T-helper 17 cell (primary cell): ENCODE measurements at regions not wholly inside any gene's neighbourhood (a gene's known extent, or its start where the extent isn't known, plus 50 kb on each side); places are given as distances from the start of the nearest gene placed in this dataset.

Experiments
- ATAC-seq: fragments of 150-1000 bp; cut with Tn5 transposase; 2 replicates; pipeline ENCODE4 v1.10.0; 2021; ENCODE audit warnings: mild to moderate bottlenecking, moderate library complexity
- DNase-seq, 3 donors: peaks; one replicate each; pipeline versions ENCODE4 v3.0.0 to v3.0.0-alpha.2; 2020 to 2021
- H3K9me3 ChIP-seq: one replicate; pipeline ENCODE4 v1.7.0; 2013; ENCODE audit warnings: low read length, mild to moderate bottlenecking; ENCODE audit not compliant: control insufficient read depth, poor library complexity, severe bottlenecking
- H3K27ac Mint-ChIP-seq: one replicate; pipeline ENCODE4 v1.8.0; 2022; ENCODE audit warnings: mild to moderate bottlenecking, moderate library complexity, mixed read lengths
- H3K27me3 Mint-ChIP-seq: one replicate; pipeline ENCODE4 v1.8.0; 2022; ENCODE audit warnings: mixed read lengths
- H3K36me3 Mint-ChIP-seq: one replicate; pipeline ENCODE4 v1.8.0; 2022; ENCODE audit warnings: low read depth, mixed read lengths
- H3K4me1 Mint-ChIP-seq: one replicate; pipeline ENCODE4 v1.8.0; 2022; ENCODE audit warnings: mild to moderate bottlenecking, mixed read lengths
- H3K4me3 Mint-ChIP-seq: one replicate; pipeline ENCODE4 v1.8.0; 2022; ENCODE audit warnings: mild to moderate bottlenecking, moderate library complexity, mixed read lengths

DNA sequence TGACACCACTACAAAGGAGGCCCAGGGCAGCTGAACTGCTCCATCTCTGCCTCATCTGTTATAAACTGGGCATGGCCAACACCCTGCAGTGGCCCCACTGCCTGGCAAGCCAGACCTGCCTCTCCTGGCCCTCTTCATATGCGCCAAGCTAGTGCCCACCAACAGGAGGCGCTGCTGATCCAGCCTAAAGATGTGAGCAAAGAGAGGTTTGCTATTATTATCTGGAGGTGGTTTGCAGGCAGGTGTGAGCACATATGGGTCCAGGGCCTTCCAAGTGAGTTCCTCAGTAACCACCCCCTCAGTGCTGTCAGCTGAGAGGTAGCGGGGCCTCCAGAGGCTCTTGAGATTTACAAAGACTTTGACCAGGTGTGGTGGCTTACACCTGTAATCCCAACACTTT lies 232.2 kb downstream of the SYK start:
- peak; percentile 66 for ATAC-seq
- peaks cover 54% of the 10 kb centered on the region for H3K27me3 Mint-ChIP-seq
- H3K9me3 ChIP-seq, result no peaks in the 10 kb centered on the region
- no peak overlapping the region for H3K4me3 Mint-ChIP-seq
- H3K36me3 Mint-ChIP-seq, result no peaks in the 10 kb centered on the region
- DNase-seq, result peak; percentile 39 to 62 (median 42)
- H3K4me1 Mint-ChIP-seq, result peaks cover 12% of the 10 kb centered on the region
- H3K27ac Mint-ChIP-seq, result no peak overlapping the region

DNA sequence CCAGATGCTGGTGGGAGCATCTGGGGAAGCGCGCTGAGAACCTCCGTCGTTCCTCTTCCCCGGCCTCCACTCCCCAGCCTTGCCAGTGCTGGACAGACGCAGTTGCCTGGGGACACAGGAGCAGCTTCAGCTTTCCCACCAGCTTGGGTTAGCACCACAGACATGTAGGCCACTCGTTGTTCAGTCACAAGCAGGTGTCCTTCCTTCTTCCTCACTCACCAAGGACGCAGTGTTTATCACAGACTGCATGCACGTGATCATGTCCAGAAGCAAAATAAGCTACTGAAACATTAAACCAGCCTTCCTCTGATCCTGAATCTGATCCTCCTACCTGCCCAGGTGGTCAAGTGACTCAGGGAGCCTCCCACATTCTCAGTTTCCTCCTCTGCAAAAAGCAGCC lies 232.9 kb downstream of the SYK start:
- H3K27me3 Mint-ChIP-seq, result peaks cover 53% of the 10 kb centered on the region
- no peaks in the 10 kb centered on the region for H3K9me3 ChIP-seq
- H3K36me3 Mint-ChIP-seq, result no peaks in the 10 kb centered on the region
- ATAC-seq (no peak), DNase-seq (no peak)
- peaks cover 14% of the 10 kb centered on the region for H3K4me1 Mint-ChIP-seq
- no peak overlapping the region for H3K27ac Mint-ChIP-seq
- H3K4me3 Mint-ChIP-seq, result no peak overlapping the region

DNA sequence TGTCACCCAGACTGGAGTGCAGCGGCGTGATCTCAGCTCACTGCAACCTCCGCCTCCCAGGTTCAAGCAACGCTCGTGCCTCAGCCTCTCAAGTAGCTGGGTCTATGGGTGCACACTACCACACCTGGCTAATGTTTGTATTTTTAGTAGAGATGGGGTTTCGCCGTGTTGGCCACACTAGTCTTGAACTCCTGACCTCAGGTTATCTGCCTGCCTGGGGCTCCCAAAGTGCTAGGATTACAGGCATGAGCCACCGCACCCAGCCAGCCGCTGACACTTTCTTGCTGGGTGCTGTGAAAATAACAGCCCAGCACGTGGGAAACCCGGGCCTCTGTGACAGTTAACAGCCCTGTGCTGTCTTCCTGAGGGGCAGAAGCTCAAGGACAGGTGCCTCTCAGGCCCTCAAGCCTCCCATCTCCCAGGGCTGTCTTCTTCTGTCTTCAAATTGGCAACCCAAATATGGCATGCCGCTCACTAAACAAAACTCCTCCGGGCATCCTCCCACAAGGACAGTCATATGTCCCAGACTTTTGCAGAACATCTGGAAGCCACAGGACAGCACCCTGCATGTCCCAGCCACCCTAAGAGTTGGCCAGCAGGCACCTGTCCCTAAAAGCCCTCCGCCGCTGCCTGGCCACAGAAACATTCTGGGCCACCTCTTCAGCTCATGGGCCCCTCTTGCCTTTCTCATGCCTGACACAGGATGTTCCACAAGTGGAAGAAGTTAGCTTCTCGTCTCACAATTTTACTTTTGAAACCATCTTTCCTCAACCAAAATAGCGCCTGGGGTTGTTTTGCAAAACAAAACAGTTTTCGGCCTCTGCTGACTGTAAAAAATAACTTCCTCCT lies 233.6 kb downstream of the SYK start:
- ATAC-seq (no peak), DNase-seq (no peak)
- H3K27me3 Mint-ChIP-seq, result peaks cover 59% of the 10 kb centered on the region
- no peaks in the 10 kb centered on the region for H3K9me3 ChIP-seq
- H3K4me1 Mint-ChIP-seq, result peaks cover 17% of the 10 kb centered on the region
- H3K27ac Mint-ChIP-seq, result no peak overlapping the region
- no peak overlapping the region for H3K4me3 Mint-ChIP-seq
- no peaks in the 10 kb centered on the region for H3K36me3 Mint-ChIP-seq

DNA sequence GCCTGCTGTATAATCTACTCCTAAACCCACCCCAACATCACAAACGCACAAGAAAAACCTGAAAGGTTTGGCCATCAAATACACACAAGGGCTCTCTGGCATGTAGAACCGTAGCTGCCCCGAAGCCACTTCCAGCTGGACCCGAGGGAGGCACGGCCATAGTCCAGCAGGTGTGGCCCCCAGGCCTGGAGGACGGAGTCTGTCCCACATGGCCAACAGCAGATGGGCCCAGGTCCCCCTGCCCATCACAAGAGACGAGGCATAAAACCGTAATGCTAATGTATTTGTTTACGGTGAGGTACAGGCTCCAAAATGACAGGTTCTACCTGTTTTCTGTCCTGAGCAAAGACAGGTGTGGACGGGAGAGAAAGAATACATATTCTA lies 234.2 kb downstream of the SYK start:
- Mint-ChIP-seq H3K4me1 (peaks cover 17% of the 10 kb centered on the region), H3K27me3 (peaks cover 64% of the 10 kb centered on the region), H3K4me3 (no peak overlapping the region), H3K27ac (no peak overlapping the region), H3K36me3 (no peaks in the 10 kb centered on the region)
- H3K9me3 ChIP-seq, result no peaks in the 10 kb centered on the region
- ATAC-seq, result no peak
- DNase-seq, result no peak

DNA sequence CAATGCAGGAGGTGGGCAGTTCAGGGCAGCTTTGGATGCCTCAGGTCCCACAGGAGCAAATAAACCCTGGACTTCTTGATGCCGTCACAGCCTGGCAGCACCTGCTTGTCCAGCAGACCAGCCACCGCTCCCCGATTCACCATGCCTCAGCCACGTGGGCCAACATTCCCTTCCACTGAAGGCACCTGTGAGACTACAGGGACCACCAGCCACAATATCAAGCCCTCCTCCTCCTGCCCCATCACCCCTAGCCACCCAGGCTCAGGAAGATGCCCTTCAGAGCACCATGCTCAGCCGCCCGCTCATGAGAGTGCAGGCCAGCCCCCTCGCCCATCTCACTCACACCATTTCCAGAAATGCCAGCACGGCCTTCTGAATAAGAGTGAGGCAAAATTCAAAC lies 234.7 kb downstream of the SYK start:
- Mint-ChIP-seq H3K36me3 (no peaks in the 10 kb centered on the region), H3K4me3 (no peak overlapping the region), H3K27me3 (peaks cover 64% of the 10 kb centered on the region), H3K4me1 (peaks cover 17% of the 10 kb centered on the region), H3K27ac (no peak overlapping the region)
- DNase-seq (no peak), ATAC-seq (no peak)
- H3K9me3 ChIP-seq, result no peaks in the 10 kb centered on the region

DNA sequence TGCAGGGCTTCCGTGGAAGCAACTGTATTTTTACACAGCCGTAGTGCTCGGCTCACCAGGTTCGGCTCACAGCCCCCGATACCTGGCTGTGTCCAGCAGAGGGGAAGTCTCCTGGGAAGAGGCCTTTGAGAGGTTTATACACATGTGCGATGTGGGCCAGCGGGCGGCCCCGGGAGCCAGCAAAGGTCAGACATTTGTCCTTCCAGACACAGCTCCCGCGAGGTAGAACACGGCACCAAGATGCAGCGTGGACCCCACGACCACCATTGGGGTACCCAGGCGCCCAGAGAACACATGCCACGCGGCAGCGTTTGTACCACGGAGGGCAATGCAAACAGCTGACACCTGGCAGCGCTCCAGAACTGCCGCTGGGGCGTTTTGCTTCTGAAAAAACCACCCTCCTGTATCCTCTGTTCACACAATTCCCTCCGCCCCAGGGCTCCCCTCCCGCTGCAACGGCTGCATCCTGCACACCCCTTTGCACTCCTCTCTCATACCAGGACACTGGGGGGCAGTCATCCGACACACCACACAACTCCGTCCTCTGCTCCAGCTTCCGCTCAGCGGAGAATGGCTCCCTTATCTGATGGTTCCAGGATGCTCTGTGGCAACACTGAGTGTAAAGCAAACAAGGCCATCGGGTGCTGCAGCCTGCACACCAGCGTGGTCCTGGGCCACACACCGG lies 235.3 kb downstream of the SYK start:
- no peaks in the 10 kb centered on the region for H3K9me3 ChIP-seq
- Mint-ChIP-seq H3K4me3 (peak overlapping the region; percentile 76), H3K27ac (no peak overlapping the region), H3K27me3 (peaks cover 61% of the 10 kb centered on the region), H3K4me1 (peaks cover 17% of the 10 kb centered on the region), H3K36me3 (no peaks in the 10 kb centered on the region)
- DNase-seq (peak in 1 of 3 donors; percentile 20), ATAC-seq (peak; percentile 78)

DNA sequence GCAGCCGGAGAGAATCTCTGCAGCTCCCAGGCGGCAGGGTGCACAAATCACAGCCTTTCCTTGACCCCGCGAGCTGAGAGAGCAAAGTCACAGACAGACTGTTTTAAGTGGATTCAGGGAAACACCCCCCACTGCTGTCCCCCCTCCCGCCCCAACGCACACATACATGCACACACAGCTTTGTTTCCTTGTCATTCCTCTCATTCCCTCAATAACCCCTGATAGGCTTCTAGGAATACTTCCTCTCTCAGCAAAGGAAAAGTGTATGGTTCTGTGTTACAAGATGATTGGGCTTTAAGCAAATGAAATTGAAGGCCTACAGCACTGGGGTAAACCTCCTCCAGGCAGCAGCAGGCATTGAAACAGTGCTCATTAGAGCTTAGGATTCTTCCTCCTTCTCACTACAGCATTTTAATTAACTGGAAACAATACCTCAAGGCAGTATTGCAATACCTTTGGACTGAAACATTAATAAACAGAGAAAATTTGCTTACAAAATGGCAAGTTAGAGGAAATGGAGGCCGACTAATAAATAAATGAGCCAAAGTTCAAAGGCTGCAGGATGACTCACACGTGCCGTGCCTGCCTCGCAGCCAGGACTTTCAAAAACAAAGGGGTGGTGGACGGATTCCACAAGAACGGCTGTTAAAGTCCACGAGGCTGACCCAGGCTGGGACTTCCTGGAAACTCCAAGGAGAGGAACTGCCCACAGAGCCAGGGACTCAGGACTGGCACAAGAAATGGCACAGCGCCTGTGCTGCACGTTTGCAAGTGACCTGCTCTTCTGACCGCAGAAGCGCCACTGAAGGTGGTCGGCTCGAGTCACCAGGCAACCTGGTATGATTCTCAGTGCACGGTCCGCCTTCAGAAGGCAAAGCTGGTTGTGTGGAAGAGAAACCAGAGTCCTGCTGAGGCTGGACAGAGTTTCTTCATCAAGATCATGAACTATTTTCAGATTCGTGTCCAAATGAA lies 236.2 kb downstream of the SYK start:
- no peaks in the 10 kb centered on the region for H3K9me3 ChIP-seq
- H3K4me3 Mint-ChIP-seq, result peak overlapping the region; percentile 76
- H3K27me3 Mint-ChIP-seq, result peaks cover 67% of the 10 kb centered on the region
- H3K4me1 Mint-ChIP-seq, result peaks cover 17% of the 10 kb centered on the region
- no peak for ATAC-seq
- H3K27ac Mint-ChIP-seq, result no peak overlapping the region
- DNase-seq, result no peak
- H3K36me3 Mint-ChIP-seq, result no peaks in the 10 kb centered on the region

DNA sequence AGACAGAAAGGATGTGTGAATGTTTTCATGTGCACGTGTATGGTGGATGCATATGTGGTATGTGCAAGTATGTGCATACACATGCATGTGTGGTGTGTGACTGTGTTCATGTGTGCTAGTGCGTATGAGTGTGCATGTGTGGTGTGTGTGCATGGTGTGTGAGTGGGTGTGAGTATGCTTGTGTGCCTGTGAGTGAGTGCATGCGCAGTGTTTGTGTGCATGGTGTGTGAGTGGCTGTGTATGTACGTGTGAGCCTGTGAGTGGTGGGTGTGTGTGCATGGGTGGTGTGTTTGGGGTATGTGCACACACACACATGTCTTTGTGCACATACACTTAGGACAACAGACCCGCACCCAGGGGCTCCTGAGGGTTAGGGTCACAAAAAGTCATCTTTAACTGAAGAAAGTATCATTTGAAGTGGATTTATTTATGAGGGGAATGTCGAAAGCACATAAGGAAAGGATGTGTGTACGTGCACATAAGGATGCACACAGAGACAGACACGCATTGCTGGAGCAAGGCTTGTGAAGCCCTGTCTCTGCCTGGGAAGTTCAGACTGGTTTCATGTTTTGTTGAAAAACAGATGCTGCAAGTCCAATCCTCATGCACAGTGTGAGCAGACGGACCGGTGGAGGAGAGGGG lies 237.0 kb downstream of the SYK start:
- ATAC-seq (no peak), DNase-seq (no peak)
- Mint-ChIP-seq H3K36me3 (no peaks in the 10 kb centered on the region), H3K4me3 (peak overlapping the region; percentile 9), H3K27ac (no peak overlapping the region), H3K4me1 (peaks cover 17% of the 10 kb centered on the region), H3K27me3 (peaks cover 75% of the 10 kb centered on the region)
- H3K9me3 ChIP-seq, result no peaks in the 10 kb centered on the region

DNA sequence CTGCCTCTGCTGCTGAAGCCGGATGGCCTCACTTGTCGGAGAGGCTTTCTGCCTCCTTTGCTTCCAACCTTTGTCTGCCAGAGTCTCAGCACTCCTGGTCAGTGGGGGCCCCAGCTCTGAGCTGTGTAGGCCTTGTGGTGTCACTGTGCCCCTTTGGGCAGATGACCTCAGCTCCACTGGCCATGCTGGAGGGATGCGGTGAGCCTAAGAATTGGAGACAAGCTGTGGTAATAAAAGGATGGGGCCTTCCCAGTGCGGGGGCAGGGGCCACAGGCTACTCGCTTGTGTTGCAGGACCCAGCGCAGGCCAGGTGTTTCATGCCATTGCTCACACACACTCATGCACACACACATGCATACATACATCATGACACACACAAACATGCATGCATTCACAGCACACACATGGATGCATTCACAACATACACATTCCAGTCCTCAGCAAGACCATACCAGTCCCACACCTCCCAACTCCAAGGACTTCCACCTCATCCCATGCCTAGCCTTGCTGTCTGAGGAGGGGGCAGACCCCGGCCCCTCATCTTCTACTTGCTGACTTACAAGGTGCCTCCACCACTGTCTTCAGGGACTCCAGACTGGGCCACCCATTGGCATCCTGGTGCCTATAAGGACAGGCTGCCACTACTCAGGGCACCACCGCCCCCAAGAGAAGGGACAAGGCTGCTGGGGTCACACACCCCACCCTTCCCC lies 237.7 kb downstream of the SYK start:
- ATAC-seq (no peak), DNase-seq (no peak)
- H3K27ac Mint-ChIP-seq, result no peak overlapping the region
- peaks cover 81% of the 10 kb centered on the region for H3K27me3 Mint-ChIP-seq
- peaks cover 17% of the 10 kb centered on the region for H3K4me1 Mint-ChIP-seq
- no peak overlapping the region for H3K4me3 Mint-ChIP-seq
- H3K9me3 ChIP-seq, result no peaks in the 10 kb centered on the region
- H3K36me3 Mint-ChIP-seq, result peaks cover 2% of the 10 kb centered on the region

DNA sequence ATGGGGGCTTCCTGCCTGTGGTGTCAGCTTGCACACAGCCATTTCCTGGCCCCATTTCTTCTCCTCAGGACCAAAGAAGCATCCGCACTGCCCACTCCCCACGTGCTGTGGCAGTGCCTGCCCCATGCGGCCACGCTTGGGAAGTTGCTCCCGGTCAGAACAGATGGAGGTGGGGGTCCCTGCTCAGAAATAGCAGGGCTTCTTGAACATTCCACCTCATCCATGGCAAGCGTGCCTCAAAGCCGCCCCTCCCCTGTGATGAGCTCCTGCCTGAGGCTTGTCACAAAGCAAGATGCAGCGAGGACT lies 238.2 kb downstream of the SYK start:
- no peak overlapping the region for H3K27ac Mint-ChIP-seq
- no peaks in the 10 kb centered on the region for H3K9me3 ChIP-seq
- H3K36me3 Mint-ChIP-seq, result peaks cover 2% of the 10 kb centered on the region
- ATAC-seq (no peak), DNase-seq (no peak)
- peaks cover 17% of the 10 kb centered on the region for H3K4me1 Mint-ChIP-seq
- peaks cover 87% of the 10 kb centered on the region for H3K27me3 Mint-ChIP-seq
- no peak overlapping the region for H3K4me3 Mint-ChIP-seq

DNA sequence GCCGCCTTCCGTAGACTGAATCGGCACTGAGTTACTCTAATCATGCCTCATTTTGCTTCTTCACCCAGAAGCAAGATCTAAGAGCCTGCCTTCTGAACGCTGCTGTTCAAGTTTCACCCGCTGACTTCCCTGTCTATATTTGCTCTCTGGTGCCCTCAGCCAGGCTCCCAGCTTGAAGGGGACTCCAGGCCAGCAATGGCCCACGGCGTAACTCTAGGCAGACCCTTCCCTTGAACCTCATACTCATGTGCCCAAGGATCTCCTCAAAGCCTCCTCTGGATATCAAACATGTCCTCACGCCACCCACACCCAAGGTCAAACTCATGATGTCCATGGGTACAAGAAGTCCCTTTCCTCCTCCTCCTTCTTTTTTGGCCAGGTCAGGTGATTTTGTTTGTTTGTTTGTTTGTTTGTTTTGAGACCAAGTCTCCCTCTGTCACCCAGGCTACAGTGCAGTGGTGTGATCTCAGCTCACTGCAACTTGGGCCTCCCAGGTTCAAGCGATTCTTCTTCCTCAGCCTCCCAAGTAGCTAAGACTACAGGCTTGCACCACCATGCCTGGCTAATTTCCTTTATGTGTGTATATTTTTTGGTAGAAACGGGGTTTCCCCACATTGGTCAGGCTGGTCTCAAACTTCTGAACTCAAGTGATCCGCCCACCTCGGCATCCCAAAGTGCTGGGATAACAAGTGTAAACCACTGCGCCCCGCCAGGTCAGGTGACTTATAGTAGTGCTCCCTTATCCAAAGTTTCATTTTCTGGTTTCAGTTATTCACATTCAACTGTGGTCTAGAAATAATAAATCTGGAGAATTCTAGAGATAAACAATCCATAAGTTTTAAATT lies 239.0 kb downstream of the SYK start:
- Mint-ChIP-seq H3K4me3 (no peak overlapping the region), H3K36me3 (peaks cover 2% of the 10 kb centered on the region), H3K4me1 (peaks cover 19% of the 10 kb centered on the region), H3K27me3 (peaks cover 91% of the 10 kb centered on the region), H3K27ac (no peak overlapping the region)
- no peaks in the 10 kb centered on the region for H3K9me3 ChIP-seq
- DNase-seq (no peak), ATAC-seq (no peak)

DNA sequence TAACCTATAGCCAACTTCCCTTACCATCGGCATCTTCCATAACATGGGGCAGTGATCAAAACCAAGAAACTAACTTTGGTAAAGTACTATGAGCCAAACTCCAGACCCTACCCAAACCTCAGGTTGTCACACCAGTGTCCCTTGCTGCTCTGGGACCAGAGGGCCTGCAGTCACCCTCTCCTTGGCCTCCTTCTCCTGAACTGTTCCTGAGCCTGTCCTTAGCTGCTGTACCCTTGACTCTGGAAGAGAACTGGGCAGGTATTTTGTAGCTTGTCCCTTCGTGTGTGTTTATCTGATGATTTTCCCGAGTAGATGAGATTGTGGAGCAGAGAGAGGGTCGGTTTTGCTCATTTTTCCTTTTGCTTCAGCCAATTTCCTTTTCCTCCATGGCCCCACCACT lies 240.4 kb downstream of the SYK start:
- Mint-ChIP-seq H3K4me3 (no peak overlapping the region), H3K27ac (no peak overlapping the region), H3K27me3 (peaks cover 85% of the 10 kb centered on the region), H3K36me3 (peaks cover 2% of the 10 kb centered on the region), H3K4me1 (peaks cover 18% of the 10 kb centered on the region)
- H3K9me3 ChIP-seq, result no peaks in the 10 kb centered on the region
- ATAC-seq (no peak), DNase-seq (no peak)
